ENCODE measurements at regions not wholly inside any gene's neighbourhood (a gene's known extent, or its start where the extent isn't known, plus 50 kb on each side); places are given as distances from the start of the nearest gene placed in this dataset.
"Not testable (repeated sequence)": the region's sequence is repeated elsewhere in the genome, so short reads cannot be mapped to it uniquely, and the experiment has no call there.

DNA sequence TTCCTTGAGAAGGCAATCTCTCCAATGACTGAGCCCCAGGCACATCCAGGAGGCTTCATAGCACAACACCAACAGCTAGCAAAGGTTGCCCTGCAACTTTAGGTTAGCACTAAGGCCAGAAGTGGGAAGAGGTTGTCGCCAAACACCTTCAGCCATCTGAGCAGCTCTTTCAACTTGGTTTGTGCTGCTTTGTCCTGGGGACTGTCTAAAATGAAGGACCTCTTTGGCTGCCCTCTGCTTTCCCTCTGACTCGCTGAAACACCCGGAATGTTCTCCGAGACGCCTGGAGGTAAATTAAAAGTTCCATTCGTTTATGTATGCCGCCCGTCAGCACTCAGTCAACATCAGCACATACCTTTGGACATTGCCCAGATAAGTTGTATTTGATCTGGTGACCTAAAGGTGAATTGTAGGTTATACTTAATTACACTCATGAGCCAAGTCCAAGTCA lies 121.2 kb upstream of the NR2F2 start:
- Histone ChIP-seq H3K9me3 (replicated peaks) (peaks cover 5% of the 10 kb centered on the region; the same call in 1 of the 2 replicates), H3K4me3 (no peak overlapping the region), H3K4me1 (no peaks in the 10 kb centered on the region), H3K36me3 (no peaks in the 10 kb centered on the region), H3K27me3 (no peaks in the 10 kb centered on the region), H3K27ac (no peak overlapping the region)
- no peak for DNase-seq

- H3K9me3 ChIP-seq (replicated peaks), result 0 out of 2 replicates have a peak, but pooled peaks cover 2% of the 10 kb centered on the region
- no peak for DNase-seq
- H3K27ac ChIP-seq, result no peak overlapping the region
- no peak overlapping the region for H3K4me3 ChIP-seq
- no peaks in the 10 kb centered on the region for H3K4me1 ChIP-seq
- H3K27me3 ChIP-seq, result no peaks in the 10 kb centered on the region
- no peaks in the 10 kb centered on the region for H3K36me3 ChIP-seq
Measured at GRCh38 chr15:96213045-96213444, 117.5 kb upstream of the NR2F2 start.

DNA sequence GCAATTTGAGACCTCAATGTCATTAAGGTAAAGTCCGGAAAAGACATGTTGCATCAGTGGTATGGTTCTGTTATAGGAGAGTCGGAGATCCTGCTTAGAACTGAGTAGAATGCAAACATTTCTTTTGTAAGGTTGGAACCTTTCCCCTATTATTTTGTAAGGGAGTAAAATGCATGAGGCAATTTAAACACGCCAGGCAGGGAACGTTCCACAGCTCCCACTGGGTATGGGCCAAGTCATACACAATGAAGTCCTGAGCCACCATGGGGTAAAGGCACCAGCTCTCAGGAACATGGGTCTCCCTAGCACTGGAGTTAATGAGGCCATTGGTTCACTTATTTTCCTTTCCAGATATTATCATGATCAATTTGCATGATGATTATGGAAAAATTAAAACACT lies 116.6 kb upstream of the NR2F2 start:
- H3K4me3 ChIP-seq, result no peak overlapping the region
- no peak for DNase-seq
- H3K27ac ChIP-seq, result no peak overlapping the region
- 0 out of 2 replicates have a peak, but pooled peaks cover 2% of the 10 kb centered on the region for H3K9me3 ChIP-seq (replicated peaks)
- no peaks in the 10 kb centered on the region for H3K4me1 ChIP-seq
- no peaks in the 10 kb centered on the region for H3K36me3 ChIP-seq
- no peaks in the 10 kb centered on the region for H3K27me3 ChIP-seq

GRCh38 chr15:96216481-96216880 lies 114.0 kb upstream of the NR2F2 start:
- not testable (repeated sequence) for DNase-seq; H3K27me3 ChIP-seq; H3K4me1 ChIP-seq; H3K36me3 ChIP-seq; H3K9me3 ChIP-seq (replicated peaks); H3K27ac ChIP-seq; H3K4me3 ChIP-seq

GRCh38 chr15:96217983-96218382 lies 112.5 kb upstream of the NR2F2 start:
- Histone ChIP-seq H3K27ac (no peak overlapping the region), H3K9me3 (replicated peaks) (no peaks in the 10 kb centered on the region), H3K4me1 (no peaks in the 10 kb centered on the region)

GRCh38 chr15:96218623-96219455 lies 111.7 kb upstream of the NR2F2 start:
- no peaks in the 10 kb centered on the region for H3K27me3 ChIP-seq
- H3K27ac ChIP-seq, result no peak overlapping the region
- no peaks in the 10 kb centered on the region for H3K9me3 ChIP-seq (replicated peaks)
- DNase-seq, result no peak
- H3K36me3 ChIP-seq, result no peaks in the 10 kb centered on the region
- H3K4me3 ChIP-seq, result no peak overlapping the region
- no peaks in the 10 kb centered on the region for H3K4me1 ChIP-seq

More at GRCh38 chr15:96217983-96218382, 112.5 kb upstream of the NR2F2 start:
- H3K4me3 ChIP-seq, result no peak overlapping the region
- H3K27me3 ChIP-seq, result no peaks in the 10 kb centered on the region
- H3K36me3 ChIP-seq, result no peaks in the 10 kb centered on the region
- no peak for DNase-seq

DNA sequence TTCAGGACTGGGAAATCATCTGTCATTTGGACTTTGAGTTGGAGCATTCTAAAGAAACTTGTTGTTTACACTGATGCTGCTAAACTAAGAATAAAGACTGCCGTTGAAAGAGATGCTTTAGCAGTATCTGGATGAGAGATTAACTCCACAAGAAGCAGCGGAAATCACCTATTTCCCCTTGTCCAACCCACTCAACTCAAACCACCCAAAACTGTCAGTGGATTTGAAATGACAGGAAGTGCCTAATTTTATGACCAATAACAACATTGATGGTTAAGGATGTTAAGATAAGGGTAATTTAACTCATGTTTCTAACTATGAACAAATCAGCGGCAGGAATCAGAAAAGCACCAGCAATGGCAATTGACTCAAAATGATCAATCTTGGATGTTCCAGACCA lies 110.8 kb upstream of the NR2F2 start:
- H3K4me1 ChIP-seq, result no peaks in the 10 kb centered on the region
- H3K36me3 ChIP-seq, result no peaks in the 10 kb centered on the region
- H3K27me3 ChIP-seq, result no peaks in the 10 kb centered on the region
- no peak for DNase-seq
- H3K9me3 ChIP-seq (replicated peaks), result no peaks in the 10 kb centered on the region
- H3K27ac ChIP-seq, result no peak overlapping the region
- H3K4me3 ChIP-seq, result no peak overlapping the region

GRCh38 chr15:96220657-96221056 lies 109.8 kb upstream of the NR2F2 start:
- Histone ChIP-seq H3K9me3 (replicated peaks) (no peaks in the 10 kb centered on the region), H3K4me3 (no peak overlapping the region), H3K27me3 (no peaks in the 10 kb centered on the region), H3K27ac (no peak overlapping the region), H3K4me1 (no peaks in the 10 kb centered on the region), H3K36me3 (no peaks in the 10 kb centered on the region)
- no peak for DNase-seq

- no peaks in the 10 kb centered on the region for H3K4me1 ChIP-seq
- DNase-seq, result no peak
- no peak overlapping the region for H3K4me3 ChIP-seq
- no peaks in the 10 kb centered on the region for H3K27me3 ChIP-seq
- H3K9me3 ChIP-seq (replicated peaks), result no peaks in the 10 kb centered on the region
- no peaks in the 10 kb centered on the region for H3K36me3 ChIP-seq
- H3K27ac ChIP-seq, result no peak overlapping the region
Measured at GRCh38 chr15:96222981-96223380, 107.5 kb upstream of the NR2F2 start.

- Histone ChIP-seq H3K27me3 (no peaks in the 10 kb centered on the region), H3K4me3 (no peak overlapping the region), H3K4me1 (no peaks in the 10 kb centered on the region), H3K9me3 (replicated peaks) (no peaks in the 10 kb centered on the region), H3K36me3 (no peaks in the 10 kb centered on the region), H3K27ac (no peak overlapping the region)
- DNase-seq, result no peak
Measured at GRCh38 chr15:96223939-96224338, 106.6 kb upstream of the NR2F2 start.

- no peaks in the 10 kb centered on the region for H3K36me3 ChIP-seq
- H3K27me3 ChIP-seq, result no peaks in the 10 kb centered on the region
- no peaks in the 10 kb centered on the region for H3K9me3 ChIP-seq (replicated peaks)
- H3K4me1 ChIP-seq, result no peaks in the 10 kb centered on the region
- no peak for DNase-seq
- H3K4me3 ChIP-seq, result no peak overlapping the region
- no peak overlapping the region for H3K27ac ChIP-seq
Measured at GRCh38 chr15:96225642-96226259, 104.7 kb upstream of the NR2F2 start.

DNA sequence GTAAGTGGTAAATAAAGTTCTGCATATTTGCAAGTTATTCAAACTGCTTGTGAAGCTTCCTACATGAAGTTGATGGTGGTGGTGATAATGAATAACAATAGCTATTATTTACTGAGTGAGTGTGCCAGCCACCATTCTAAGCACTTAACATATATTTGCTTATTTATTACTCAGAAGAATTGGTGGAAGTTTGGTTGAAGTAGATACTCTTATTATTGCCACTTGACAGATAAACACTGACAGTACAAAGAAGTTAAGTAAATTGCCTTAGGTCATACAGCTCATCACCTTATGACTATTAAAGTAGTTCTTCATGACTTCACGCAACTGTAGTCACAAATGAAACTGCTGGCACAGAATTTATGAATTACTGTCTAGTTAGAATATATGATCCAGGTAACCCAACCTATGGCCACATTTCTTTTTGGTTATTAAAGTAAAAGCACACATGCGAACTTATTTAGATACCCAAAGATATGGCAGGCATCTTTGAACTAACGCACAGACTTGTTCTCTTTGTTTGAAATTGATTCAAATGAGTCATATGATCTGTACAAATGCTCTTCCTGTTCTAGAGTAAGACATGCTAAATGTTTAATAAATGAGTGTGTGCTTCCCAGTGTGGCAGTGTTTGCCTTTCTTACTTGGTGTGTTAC lies 99.8 kb upstream of the NR2F2 start:
- Histone ChIP-seq H3K27ac (no peak overlapping the region), H3K27me3 (no peaks in the 10 kb centered on the region), H3K4me3 (no peak overlapping the region), H3K9me3 (replicated peaks) (no peaks in the 10 kb centered on the region), H3K4me1 (peaks cover 14% of the 10 kb centered on the region), H3K36me3 (no peaks in the 10 kb centered on the region)
- DNase-seq, result no peak

DNA sequence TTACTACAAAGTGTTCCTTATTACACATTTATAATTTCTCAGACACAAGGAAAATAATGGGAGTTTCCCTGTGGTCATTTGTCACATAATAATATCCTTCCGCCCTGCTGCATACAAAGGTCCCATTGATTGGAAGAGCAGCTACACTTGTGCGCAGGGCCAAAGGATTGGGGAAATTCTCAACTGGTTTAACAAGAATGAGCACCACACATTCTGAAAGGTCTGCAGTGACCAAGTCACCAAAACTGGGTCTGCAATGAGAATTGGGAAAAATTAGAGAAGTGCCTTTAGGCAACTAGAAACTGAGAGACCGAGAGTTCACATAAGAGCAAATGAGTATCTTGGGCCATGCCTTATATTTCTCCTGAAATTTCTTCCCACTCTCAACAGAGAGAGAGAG lies 98.2 kb upstream of the NR2F2 start:
- H3K4me3 ChIP-seq, result no peak overlapping the region
- H3K27me3 ChIP-seq, result no peaks in the 10 kb centered on the region
- H3K9me3 ChIP-seq (replicated peaks), result no peaks in the 10 kb centered on the region
- H3K4me1 ChIP-seq, result peaks cover 14% of the 10 kb centered on the region
- no peaks in the 10 kb centered on the region for H3K36me3 ChIP-seq
- no peak for DNase-seq
- H3K27ac ChIP-seq, result no peak overlapping the region

DNA sequence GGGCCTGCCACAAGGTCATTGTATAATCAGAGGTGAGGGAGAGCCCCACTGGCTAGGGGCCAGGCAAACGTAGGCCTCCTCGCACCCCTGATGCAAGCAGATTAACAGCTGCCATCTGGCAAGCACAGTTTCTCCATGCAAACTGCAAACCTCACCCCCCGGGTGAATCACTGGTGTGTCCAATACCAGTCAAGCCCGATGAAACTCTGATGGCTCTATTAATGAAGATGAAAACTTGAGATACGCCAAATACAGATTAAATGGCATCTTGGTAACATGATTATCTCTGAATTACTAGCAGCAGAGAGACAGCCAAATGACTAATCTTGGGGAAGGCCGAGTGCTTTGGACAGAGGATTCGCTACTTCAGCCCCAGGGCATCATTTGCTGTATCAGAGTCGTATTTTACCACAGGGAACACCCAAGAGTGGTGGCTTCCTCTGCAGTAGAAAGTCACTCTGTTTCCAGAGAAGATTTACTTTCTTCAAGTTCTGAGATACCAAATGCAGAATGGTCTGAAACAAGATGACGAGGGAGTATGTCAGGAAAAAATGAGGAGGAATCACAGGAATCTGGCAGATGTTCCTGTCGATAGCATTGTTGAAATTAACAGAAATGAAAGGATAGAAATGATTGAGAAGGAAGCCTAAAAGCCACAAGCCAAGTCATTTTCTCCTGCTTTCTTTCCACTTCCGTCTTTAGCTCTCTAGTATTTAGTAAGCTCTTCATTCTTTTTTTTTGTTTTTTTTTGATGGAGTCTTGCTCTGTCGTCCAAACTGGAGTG lies 96.2 kb upstream of the NR2F2 start:
- peak overlapping the region; percentile 60 for H3K27ac ChIP-seq
- H3K4me1 ChIP-seq, result peaks cover 14% of the 10 kb centered on the region
- no peaks in the 10 kb centered on the region for H3K36me3 ChIP-seq
- H3K27me3 ChIP-seq, result no peaks in the 10 kb centered on the region
- peak overlapping the region; percentile 29 for H3K4me3 ChIP-seq
- no peaks in the 10 kb centered on the region for H3K9me3 ChIP-seq (replicated peaks)
- peak; percentile 88 to 90 for DNase-seq

DNA sequence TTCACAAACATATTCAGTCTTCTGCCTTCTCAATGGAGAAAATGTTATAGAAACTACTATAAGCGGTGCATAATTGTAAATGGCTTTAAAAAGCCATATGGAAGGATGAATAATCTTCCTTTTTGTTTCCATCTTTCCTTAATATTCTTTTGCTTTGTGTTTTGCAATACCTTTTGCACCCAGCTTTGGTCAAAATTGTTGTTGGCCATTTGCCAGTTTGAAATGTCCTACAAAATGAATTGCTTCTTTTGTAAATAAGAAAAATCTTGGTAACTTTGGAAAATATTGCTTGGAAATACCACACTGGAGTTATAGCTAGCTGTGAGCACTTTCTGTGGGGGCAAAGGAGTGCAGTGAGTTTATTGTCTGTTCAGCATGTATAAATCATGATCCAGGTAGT lies 93.5 kb upstream of the NR2F2 start:
- no peak overlapping the region for H3K27ac ChIP-seq
- peaks cover 14% of the 10 kb centered on the region for H3K4me1 ChIP-seq
- no peak for DNase-seq
- no peaks in the 10 kb centered on the region for H3K36me3 ChIP-seq
- H3K27me3 ChIP-seq, result no peaks in the 10 kb centered on the region
- H3K4me3 ChIP-seq, result no peak overlapping the region
- no peaks in the 10 kb centered on the region for H3K9me3 ChIP-seq (replicated peaks)
